ENCODE measurements at regions not wholly inside any gene's neighbourhood (a gene's known extent, or its start where the extent isn't known, plus 50 kb on each side); places are given as distances from the start of the nearest gene placed in this dataset.
"Not testable (repeated sequence)": the region's sequence is repeated elsewhere in the genome, so short reads cannot be mapped to it uniquely, and the experiment has no call there.

GRCh38 chr4:3964572-3965278, 198.5 kb downstream of the ADRA2C start:
- no CpG with 5 or more reads among the region's 24 CpGs for WGBS (ENCODE audit: extremely low coverage, insufficient coverage, insufficient read length)
- H3K27ac ChIP-seq (ENCODE audit: low read depth, low read length); H3K27me3 ChIP-seq (ENCODE audit: insufficient read depth, low read length); H3K9me3 ChIP-seq (ENCODE audit: insufficient read depth, low read depth, low read length); H3K4me2 ChIP-seq (ENCODE audit: low read length); H3K4me3 ChIP-seq (ENCODE audit: low read depth, low read length); H2BK120ac ChIP-seq (ENCODE audit: insufficient read depth, low read length, poor library complexity); H2AK5ac ChIP-seq (ENCODE audit: low read length); H2BK5ac ChIP-seq (ENCODE audit: low read depth, low read length, poor library complexity); H2AFZ ChIP-seq (ENCODE audit: insufficient read depth, low read length, poor library complexity); H3K79me2 ChIP-seq (ENCODE audit: control insufficient read depth, insufficient read depth, low read length, poor library complexity); DNase-seq; H4K91ac ChIP-seq (ENCODE audit: low read depth, low read length); H4K8ac ChIP-seq (ENCODE audit: low read depth, low read length); H3K4me1 ChIP-seq (ENCODE audit: control insufficient read depth in 1 of 2, insufficient read depth in 2 of 2, low read length in 2 of 2); H3K18ac ChIP-seq (ENCODE audit: low read length); H2BK12ac ChIP-seq (ENCODE audit: low read length); H3K9ac ChIP-seq (ENCODE audit: low read length); H3K36me3 ChIP-seq (ENCODE audit: control insufficient read depth in 1 of 2, insufficient read depth in 2 of 2, low read length in 2 of 2); H3K23ac ChIP-seq (ENCODE audit: low read length); H3K4ac ChIP-seq (ENCODE audit: low read depth, low read length); H4K12ac ChIP-seq (ENCODE audit: low read depth, low read length); H3K79me1 ChIP-seq (ENCODE audit: low read length); H3K14ac ChIP-seq (ENCODE audit: low read length): not testable (repeated sequence)

GRCh38 chr4:3967204-3967603, 201.0 kb downstream of the ADRA2C start:
- H2BK120ac ChIP-seq (ENCODE audit: insufficient read depth, low read length, poor library complexity): not testable (repeated sequence)

DNA sequence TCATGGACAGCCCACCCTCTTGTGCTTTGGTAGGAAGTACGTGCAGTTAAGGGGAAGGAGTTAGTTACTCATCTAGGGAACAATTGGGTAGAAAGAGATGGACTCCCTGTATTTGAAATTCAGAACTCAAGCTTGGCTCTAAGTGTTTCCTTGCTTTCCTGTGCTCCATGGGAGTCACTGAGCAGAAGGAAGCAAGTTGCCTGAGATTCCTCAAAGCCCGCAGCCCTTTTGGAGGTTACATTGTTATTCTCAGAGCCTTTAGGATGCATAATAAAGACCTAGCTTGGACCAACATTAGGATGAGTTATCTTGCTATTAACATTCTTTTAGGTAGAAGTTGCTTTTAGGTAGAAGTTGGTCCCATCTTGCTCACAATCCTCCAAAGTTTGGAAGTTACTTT, 206.4 kb downstream of the ADRA2C start:
- H2BK120ac ChIP-seq (ENCODE audit: insufficient read depth, low read length, poor library complexity); H3K4me1 ChIP-seq (ENCODE audit: control insufficient read depth in 1 of 2, insufficient read depth in 2 of 2, low read length in 2 of 2); H2AFZ ChIP-seq (ENCODE audit: insufficient read depth, low read length, poor library complexity); H3K79me2 ChIP-seq (ENCODE audit: control insufficient read depth, insufficient read depth, low read length, poor library complexity); H2BK12ac ChIP-seq (ENCODE audit: low read length); H3K27me3 ChIP-seq (ENCODE audit: insufficient read depth, low read length); H3K23ac ChIP-seq (ENCODE audit: low read length); H2AK5ac ChIP-seq (ENCODE audit: low read length); H2BK5ac ChIP-seq (ENCODE audit: low read depth, low read length, poor library complexity); H4K12ac ChIP-seq (ENCODE audit: low read depth, low read length); H3K4me2 ChIP-seq (ENCODE audit: low read length); H3K4ac ChIP-seq (ENCODE audit: low read depth, low read length); H3K9me3 ChIP-seq (ENCODE audit: insufficient read depth, low read depth, low read length); H3K18ac ChIP-seq (ENCODE audit: low read length); H3K14ac ChIP-seq (ENCODE audit: low read length); H3K27ac ChIP-seq (ENCODE audit: low read depth, low read length); H4K91ac ChIP-seq (ENCODE audit: low read depth, low read length); H3K79me1 ChIP-seq (ENCODE audit: low read length); H4K8ac ChIP-seq (ENCODE audit: low read depth, low read length); H3K9ac ChIP-seq (ENCODE audit: low read length); DNase-seq; H3K4me3 ChIP-seq (ENCODE audit: low read depth, low read length); H3K36me3 ChIP-seq (ENCODE audit: control insufficient read depth in 1 of 2, insufficient read depth in 2 of 2, low read length in 2 of 2): not testable (repeated sequence)
- no CpG with 5 or more reads among the region's 2 CpGs for WGBS (ENCODE audit: extremely low coverage, insufficient coverage, insufficient read length)

More at GRCh38 chr4:3967204-3967603, 201.0 kb downstream of the ADRA2C start:
- H3K9ac ChIP-seq (ENCODE audit: low read length); H4K12ac ChIP-seq (ENCODE audit: low read depth, low read length); H3K23ac ChIP-seq (ENCODE audit: low read length); H3K4ac ChIP-seq (ENCODE audit: low read depth, low read length); H3K18ac ChIP-seq (ENCODE audit: low read length); H3K4me3 ChIP-seq (ENCODE audit: low read depth, low read length); H3K27ac ChIP-seq (ENCODE audit: low read depth, low read length); H4K91ac ChIP-seq (ENCODE audit: low read depth, low read length); H3K4me1 ChIP-seq (ENCODE audit: control insufficient read depth in 1 of 2, insufficient read depth in 2 of 2, low read length in 2 of 2); H3K36me3 ChIP-seq (ENCODE audit: control insufficient read depth in 1 of 2, insufficient read depth in 2 of 2, low read length in 2 of 2); H3K79me2 ChIP-seq (ENCODE audit: control insufficient read depth, insufficient read depth, low read length, poor library complexity); H3K14ac ChIP-seq (ENCODE audit: low read length); H2BK12ac ChIP-seq (ENCODE audit: low read length); H3K27me3 ChIP-seq (ENCODE audit: insufficient read depth, low read length); H3K4me2 ChIP-seq (ENCODE audit: low read length); H4K8ac ChIP-seq (ENCODE audit: low read depth, low read length); H2BK5ac ChIP-seq (ENCODE audit: low read depth, low read length, poor library complexity); H3K9me3 ChIP-seq (ENCODE audit: insufficient read depth, low read depth, low read length); H2AFZ ChIP-seq (ENCODE audit: insufficient read depth, low read length, poor library complexity); DNase-seq; H3K79me1 ChIP-seq (ENCODE audit: low read length); H2AK5ac ChIP-seq (ENCODE audit: low read length): not testable (repeated sequence)
- no CpG with 5 or more reads among the region's 14 CpGs for WGBS (ENCODE audit: extremely low coverage, insufficient coverage, insufficient read length)

- no CpG with 5 or more reads among the region's 18 CpGs for whole genome bisulfite sequencing (ENCODE audit: extremely low coverage, insufficient coverage, insufficient read length)
- not testable (repeated sequence) for H2BK5ac ChIP-seq (ENCODE audit: low read depth, low read length, poor library complexity); H2AK5ac ChIP-seq (ENCODE audit: low read length); H3K27ac ChIP-seq (ENCODE audit: low read depth, low read length); H3K9ac ChIP-seq (ENCODE audit: low read length); H2BK12ac ChIP-seq (ENCODE audit: low read length); DNase-seq; H3K4me3 ChIP-seq (ENCODE audit: low read depth, low read length); H3K79me2 ChIP-seq (ENCODE audit: control insufficient read depth, insufficient read depth, low read length, poor library complexity); H4K8ac ChIP-seq (ENCODE audit: low read depth, low read length); H3K36me3 ChIP-seq (ENCODE audit: control insufficient read depth in 1 of 2, insufficient read depth in 2 of 2, low read length in 2 of 2); H3K79me1 ChIP-seq (ENCODE audit: low read length); H4K12ac ChIP-seq (ENCODE audit: low read depth, low read length); H2AFZ ChIP-seq (ENCODE audit: insufficient read depth, low read length, poor library complexity); H3K27me3 ChIP-seq (ENCODE audit: insufficient read depth, low read length); H2BK120ac ChIP-seq (ENCODE audit: insufficient read depth, low read length, poor library complexity); H3K9me3 ChIP-seq (ENCODE audit: insufficient read depth, low read depth, low read length); H3K4me2 ChIP-seq (ENCODE audit: low read length); H3K4ac ChIP-seq (ENCODE audit: low read depth, low read length); H3K14ac ChIP-seq (ENCODE audit: low read length); H3K23ac ChIP-seq (ENCODE audit: low read length); H3K18ac ChIP-seq (ENCODE audit: low read length); H3K4me1 ChIP-seq (ENCODE audit: control insufficient read depth in 1 of 2, insufficient read depth in 2 of 2, low read length in 2 of 2); H4K91ac ChIP-seq (ENCODE audit: low read depth, low read length)
These were observed 207.5 kb downstream of the ADRA2C start for GRCh38 chr4:3973581-3974200.

All from trophoblast cell (in vitro differentiated cells and primary cell).